Activated CD8-positive, alpha-beta memory T cell treated with anti-CD3 and anti-CD28 coated beads, Interleukin-2, amount 50 U/mL, for 48 hours (primary cell): ENCODE measurements at regions not wholly inside any gene's neighbourhood (a gene's known extent, or its start where the extent isn't known, plus 50 kb on each side); places are given as distances from the start of the nearest gene placed in this dataset.

Source experiments
- DNase-seq: peaks from one replicate; pipeline ENCODE4 v3.0.0-alpha.2; 2020

GRCh38 chr20:11190741-11191140, 516.9 kb upstream of the JAG1 start:
- DNase-seq: no peak

GRCh38 chr20:11192106-11192505, 518.3 kb upstream of the JAG1 start:
- DNase-seq: no peak

GRCh38 chr20:11193241-11193640, 519.4 kb upstream of the JAG1 start:
- DNase-seq: no peak

GRCh38 chr20:11195169-11195568, 521.4 kb upstream of the JAG1 start:
- no peak for DNase-seq

- DNase-seq: no peak
Observed at GRCh38 chr20:11195899-11196558, 522.2 kb upstream of the JAG1 start.

GRCh38 chr20:11197851-11198250, 524.1 kb upstream of the JAG1 start:
- no peak for DNase-seq

- no peak for DNase-seq
Observed at GRCh38 chr20:11200423-11200822, 526.6 kb upstream of the JAG1 start.

- no peak for DNase-seq
Observed at GRCh38 chr20:11204926-11205768, 531.3 kb upstream of the JAG1 start.

GRCh38 chr20:11205769-11206362, 532.1 kb upstream of the JAG1 start:
- DNase-seq: no peak

GRCh38 chr20:11207749-11208502, 534.1 kb upstream of the JAG1 start:
- no peak for DNase-seq

- no peak for DNase-seq
Observed at GRCh38 chr20:11210611-11211010, 536.8 kb upstream of the JAG1 start.

- DNase-seq: no peak
Observed at GRCh38 chr20:11212272-11212671, 538.5 kb upstream of the JAG1 start.

- DNase-seq: no peak
Observed at GRCh38 chr20:11212902-11213301, 539.1 kb upstream of the JAG1 start.

GRCh38 chr20:11214256-11214840, 540.5 kb upstream of the JAG1 start:
- DNase-seq: no peak

GRCh38 chr20:11216451-11217314, 542.9 kb upstream of the JAG1 start:
- DNase-seq: no peak

- no peak for DNase-seq
Observed at GRCh38 chr20:11217326-11218172, 543.8 kb upstream of the JAG1 start.

GRCh38 chr20:11218173-11218680, 544.4 kb upstream of the JAG1 start:
- no peak for DNase-seq

GRCh38 chr20:11219192-11219591, 545.4 kb upstream of the JAG1 start:
- DNase-seq: no peak

- no peak for DNase-seq
Observed at GRCh38 chr20:11221046-11221445, 547.2 kb upstream of the JAG1 start.

- no peak for DNase-seq
Observed at GRCh38 chr20:11222243-11222642, 548.4 kb upstream of the JAG1 start.

GRCh38 chr20:11227602-11228001, 553.8 kb upstream of the JAG1 start:
- DNase-seq: no peak
